ENCODE measurements at regions not wholly inside any gene's neighbourhood (a gene's known extent, or its start where the extent isn't known, plus 50 kb on each side); places are given as distances from the start of the nearest gene placed in this dataset.
"Not testable (repeated sequence)": the region's sequence is repeated elsewhere in the genome, so short reads cannot be mapped to it uniquely, and the experiment has no call there.

DNA sequence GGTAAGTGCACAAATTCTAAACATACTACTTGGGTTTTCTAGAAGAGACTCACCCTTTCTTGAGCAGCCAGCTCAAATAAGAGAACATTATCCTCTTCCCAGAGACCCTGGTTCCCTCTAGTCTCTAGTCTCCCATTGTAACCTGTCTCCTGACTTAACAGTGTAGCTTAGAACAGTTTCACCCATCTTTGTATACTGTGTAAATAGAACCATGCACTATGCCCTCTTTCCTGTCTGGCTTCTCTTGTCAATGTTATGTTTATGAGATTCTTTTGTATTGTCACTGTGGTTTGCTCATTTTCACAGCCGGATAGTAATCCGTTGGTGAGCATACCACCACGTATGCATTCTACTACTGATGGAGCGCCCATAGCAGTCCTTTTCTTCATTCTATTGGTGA, 227.4 kb upstream of the PLPP4 start:
- Histone ChIP-seq H3F3A (ENCODE audit: control insufficient read depth, insufficient read depth) (no peaks in the 10 kb centered on the region), H3K79me2 (ENCODE audit: control insufficient read depth, low read length) (no peaks in the 10 kb centered on the region), H3K27me3 (ENCODE audit: control insufficient read depth, low read length) (no peaks in the 10 kb centered on the region), H3K27ac (ENCODE audit: low read depth, low read length) (no peak overlapping the region), H3K36me3 (ENCODE audit: control insufficient read depth, low read length) (no peaks in the 10 kb centered on the region), H3K9me2 (replicated peaks; ENCODE audit: control insufficient read depth, low read length) (no peaks in the 10 kb centered on the region), H3K4me1 (ENCODE audit: control insufficient read depth, low read length) (no peaks in the 10 kb centered on the region), H3K4me3 (ENCODE audit: low read length) (no peak overlapping the region), H3K9me3 (ENCODE audit: control insufficient read depth, insufficient read depth, low read length) (no peaks in the 10 kb centered on the region), H4K20me1 (ENCODE audit: control insufficient read depth, insufficient read depth, low read depth, low read length) (no peaks in the 10 kb centered on the region), H3K4me2 (ENCODE audit: low read length) (no peak overlapping the region)
- TF ChIP-seq, protein P1, sequence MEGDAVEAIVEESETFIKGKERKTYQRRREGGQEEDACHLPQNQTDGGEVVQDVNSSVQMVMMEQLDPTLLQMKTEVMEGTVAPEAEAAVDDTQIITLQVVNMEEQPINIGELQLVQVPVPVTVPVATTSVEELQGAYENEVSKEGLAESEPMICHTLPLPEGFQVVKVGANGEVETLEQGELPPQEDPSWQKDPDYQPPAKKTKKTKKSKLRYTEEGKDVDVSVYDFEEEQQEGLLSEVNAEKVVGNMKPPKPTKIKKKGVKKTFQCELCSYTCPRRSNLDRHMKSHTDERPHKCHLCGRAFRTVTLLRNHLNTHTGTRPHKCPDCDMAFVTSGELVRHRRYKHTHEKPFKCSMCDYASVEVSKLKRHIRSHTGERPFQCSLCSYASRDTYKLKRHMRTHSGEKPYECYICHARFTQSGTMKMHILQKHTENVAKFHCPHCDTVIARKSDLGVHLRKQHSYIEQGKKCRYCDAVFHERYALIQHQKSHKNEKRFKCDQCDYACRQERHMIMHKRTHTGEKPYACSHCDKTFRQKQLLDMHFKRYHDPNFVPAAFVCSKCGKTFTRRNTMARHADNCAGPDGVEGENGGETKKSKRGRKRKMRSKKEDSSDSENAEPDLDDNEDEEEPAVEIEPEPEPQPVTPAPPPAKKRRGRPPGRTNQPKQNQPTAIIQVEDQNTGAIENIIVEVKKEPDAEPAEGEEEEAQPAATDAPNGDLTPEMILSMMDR (IDR thresholded peaks at IDR 0.05; ENCODE audit: low read depth, low read length, poor library complexity, severe bottlenecking): no peak
- TF ChIP-seq EZH2phosphoT487 (IDR thresholded peaks at IDR 0.05; ENCODE audit: borderline replicate concordance, low read length): no peak

DNA sequence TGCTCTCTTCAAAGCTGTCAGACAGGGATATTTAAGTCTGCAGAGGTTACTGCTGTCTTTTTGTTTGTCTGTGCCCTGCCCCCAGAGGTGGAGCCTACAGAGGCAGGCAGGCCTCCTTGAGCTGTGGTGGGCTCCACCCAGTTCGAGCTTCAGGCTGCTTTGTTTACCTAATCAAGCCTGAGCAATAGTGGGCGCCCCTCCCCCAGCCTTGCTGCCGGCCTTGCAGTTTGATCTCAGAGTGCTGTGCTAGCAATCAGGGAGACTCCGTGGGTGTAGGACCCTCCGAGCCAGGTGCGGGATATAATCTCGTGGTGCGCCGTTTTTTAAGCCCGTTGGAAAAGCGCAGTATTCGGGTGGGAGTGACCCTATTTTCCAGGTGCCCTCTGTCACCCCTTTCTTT, 217.3 kb upstream of the PLPP4 start:
- not testable (repeated sequence) for H3K4me3 ChIP-seq (ENCODE audit: low read length); H3K27me3 ChIP-seq (ENCODE audit: control insufficient read depth, low read length)

DNA sequence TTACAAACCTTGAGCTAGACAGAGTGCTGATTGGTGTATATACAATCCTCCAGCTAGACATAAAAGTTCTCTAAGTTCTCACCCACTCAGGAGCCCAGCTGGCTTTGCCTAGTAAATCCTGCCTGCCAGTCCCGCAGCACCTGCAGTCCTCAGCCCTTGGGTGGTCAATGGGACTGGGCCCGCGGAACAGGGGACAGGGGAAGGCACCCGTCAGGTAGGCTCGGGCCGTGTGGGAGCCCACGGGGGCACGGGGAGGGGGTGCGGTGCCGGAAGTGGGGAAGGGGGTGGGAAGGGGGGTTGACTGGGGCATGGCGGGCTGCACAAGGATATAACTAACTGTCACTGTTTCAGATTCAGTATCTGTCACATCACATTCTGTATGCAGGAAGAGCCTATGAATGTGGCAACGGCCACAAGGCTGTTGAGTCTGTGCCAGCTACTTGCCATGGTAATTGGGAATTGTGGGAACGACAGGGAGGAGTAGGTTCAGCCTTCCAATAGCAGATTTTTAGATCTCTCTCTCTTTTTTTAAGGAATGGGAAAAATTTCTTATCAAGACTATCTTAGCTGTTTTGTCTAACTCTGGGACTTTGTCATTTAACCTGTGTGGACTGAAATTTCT, 205.1 kb upstream of the PLPP4 start:
- no peak overlapping the region for H3K4me2 ChIP-seq (ENCODE audit: low read length)
- H3K4me3 ChIP-seq (ENCODE audit: low read length): no peak overlapping the region
- no peak for TF ChIP-seq EZH2phosphoT487 (IDR thresholded peaks at IDR 0.05; ENCODE audit: borderline replicate concordance, low read length)
- TF ChIP-seq, protein P1 (IDR thresholded peaks at IDR 0.05; ENCODE audit: low read depth, low read length, poor library complexity, severe bottlenecking): no peak
- no peaks in the 10 kb centered on the region for H4K20me1 ChIP-seq (ENCODE audit: control insufficient read depth, insufficient read depth, low read depth, low read length)
- no peaks in the 10 kb centered on the region for H3K36me3 ChIP-seq (ENCODE audit: control insufficient read depth, low read length)
- no peak overlapping the region for H3K27ac ChIP-seq (ENCODE audit: low read depth, low read length)
- H3K27me3 ChIP-seq (ENCODE audit: control insufficient read depth, low read length): no peaks in the 10 kb centered on the region
- no peaks in the 10 kb centered on the region for H3K9me2 ChIP-seq (replicated peaks; ENCODE audit: control insufficient read depth, low read length)
- no peaks in the 10 kb centered on the region for H3K79me2 ChIP-seq (ENCODE audit: control insufficient read depth, low read length)
- H3K4me1 ChIP-seq (ENCODE audit: control insufficient read depth, low read length): no peaks in the 10 kb centered on the region
- H3K9me3 ChIP-seq (ENCODE audit: control insufficient read depth, insufficient read depth, low read length): no peaks in the 10 kb centered on the region
- no peaks in the 10 kb centered on the region for H3F3A ChIP-seq (ENCODE audit: control insufficient read depth, insufficient read depth)

More for the DNA sequence above, 217.3 kb upstream of the PLPP4 start:
- not testable (repeated sequence) for H3K9me2 ChIP-seq (replicated peaks; ENCODE audit: control insufficient read depth, low read length); H3F3A ChIP-seq (ENCODE audit: control insufficient read depth, insufficient read depth); H3K27ac ChIP-seq (ENCODE audit: low read depth, low read length); H3K4me2 ChIP-seq (ENCODE audit: low read length); H3K9me3 ChIP-seq (ENCODE audit: control insufficient read depth, insufficient read depth, low read length); H3K4me1 ChIP-seq (ENCODE audit: control insufficient read depth, low read length); H4K20me1 ChIP-seq (ENCODE audit: control insufficient read depth, insufficient read depth, low read depth, low read length); H3K36me3 ChIP-seq (ENCODE audit: control insufficient read depth, low read length); H3K79me2 ChIP-seq (ENCODE audit: control insufficient read depth, low read length)

DNA sequence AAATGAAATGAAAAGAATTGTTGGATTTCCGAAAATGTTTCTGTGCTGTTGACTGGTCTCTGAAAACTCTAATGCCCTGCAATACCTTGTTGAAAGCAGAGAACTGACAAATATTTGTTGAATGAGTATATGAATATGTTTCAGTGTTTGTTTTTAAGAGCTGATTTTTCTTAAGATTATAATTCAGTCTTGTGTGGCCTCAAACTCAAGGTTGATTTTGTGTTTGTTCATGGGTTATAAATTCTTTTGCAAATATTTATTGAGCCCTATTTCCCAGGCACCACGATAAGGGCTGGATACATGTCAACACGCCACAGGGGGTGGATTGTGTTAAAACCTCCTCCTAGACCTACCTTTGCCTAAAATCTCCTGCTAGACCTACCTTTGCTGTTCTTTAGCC, 203.9 kb upstream of the PLPP4 start:
- no peaks in the 10 kb centered on the region for H4K20me1 ChIP-seq (ENCODE audit: control insufficient read depth, insufficient read depth, low read depth, low read length)
- no peak for TF ChIP-seq EZH2phosphoT487 (IDR thresholded peaks at IDR 0.05; ENCODE audit: borderline replicate concordance, low read length)
- TF ChIP-seq, protein P1 (IDR thresholded peaks at IDR 0.05; ENCODE audit: low read depth, low read length, poor library complexity, severe bottlenecking): no peak
- no peaks in the 10 kb centered on the region for H3K9me2 ChIP-seq (replicated peaks; ENCODE audit: control insufficient read depth, low read length)

More for the DNA sequence above, 203.9 kb upstream of the PLPP4 start:
- no peak overlapping the region for H3K4me3 ChIP-seq (ENCODE audit: low read length)
- H3K79me2 ChIP-seq (ENCODE audit: control insufficient read depth, low read length): no peaks in the 10 kb centered on the region
- no peak overlapping the region for H3K4me2 ChIP-seq (ENCODE audit: low read length)
- no peaks in the 10 kb centered on the region for H3F3A ChIP-seq (ENCODE audit: control insufficient read depth, insufficient read depth)
- no peaks in the 10 kb centered on the region for H3K9me3 ChIP-seq (ENCODE audit: control insufficient read depth, insufficient read depth, low read length)
- no peaks in the 10 kb centered on the region for H3K27me3 ChIP-seq (ENCODE audit: control insufficient read depth, low read length)
- no peak overlapping the region for H3K27ac ChIP-seq (ENCODE audit: low read depth, low read length)
- H3K36me3 ChIP-seq (ENCODE audit: control insufficient read depth, low read length): no peaks in the 10 kb centered on the region
- no peaks in the 10 kb centered on the region for H3K4me1 ChIP-seq (ENCODE audit: control insufficient read depth, low read length)
